Endothelial cell (in vitro differentiated cells): ENCODE measurements at regions not wholly inside any gene's neighbourhood (a gene's known extent, or its start where the extent isn't known, plus 50 kb on each side); places are given as distances from the start of the nearest gene placed in this dataset.

Experiments
- DNase-seq: peaks from one replicate; pipeline ENCODE4 v3.0.0; 2021; ENCODE audit warnings: low spot score
- H3K27ac Mint-ChIP-seq: one replicate; pipeline ENCODE4 v1.8.0; 2021; ENCODE audit warnings: mixed read lengths, inconsistent platforms; ENCODE audit not compliant: unreplicated experiment
- H3K27me3 Mint-ChIP-seq: one replicate; pipeline ENCODE4 v1.8.0; 2021; ENCODE audit warnings: mild to moderate bottlenecking, moderate library complexity, mixed read lengths, inconsistent platforms; ENCODE audit not compliant: unreplicated experiment
- H3K36me3 Mint-ChIP-seq: one replicate; pipeline ENCODE4 v1.8.0; 2021; ENCODE audit warnings: mild to moderate bottlenecking, low read depth, mixed read lengths, inconsistent platforms; ENCODE audit not compliant: unreplicated experiment
- H3K4me1 Mint-ChIP-seq: one replicate; pipeline ENCODE4 v1.8.0; 2021; ENCODE audit warnings: mild to moderate bottlenecking, mixed read lengths, inconsistent platforms; ENCODE audit not compliant: unreplicated experiment
- H3K4me3 Mint-ChIP-seq: one replicate; pipeline ENCODE4 v1.8.0; 2021; ENCODE audit warnings: mild to moderate bottlenecking, mixed read lengths, inconsistent platforms; ENCODE audit not compliant: unreplicated experiment
- H3K9me3 Mint-ChIP-seq: one replicate; pipeline ENCODE4 v1.8.0; 2021; ENCODE audit warnings: mixed read lengths, inconsistent platforms; ENCODE audit not compliant: unreplicated experiment
- TF ChIP-seq, protein P1 (sequence below): fragments of 200-600 bp; sonication (generic); IDR thresholded peaks from one replicate; pipeline ENCODE4 v1.5.0; 2021; ENCODE audit warnings: antibody characterized with exemption; ENCODE audit not compliant: unreplicated experiment

DNA sequence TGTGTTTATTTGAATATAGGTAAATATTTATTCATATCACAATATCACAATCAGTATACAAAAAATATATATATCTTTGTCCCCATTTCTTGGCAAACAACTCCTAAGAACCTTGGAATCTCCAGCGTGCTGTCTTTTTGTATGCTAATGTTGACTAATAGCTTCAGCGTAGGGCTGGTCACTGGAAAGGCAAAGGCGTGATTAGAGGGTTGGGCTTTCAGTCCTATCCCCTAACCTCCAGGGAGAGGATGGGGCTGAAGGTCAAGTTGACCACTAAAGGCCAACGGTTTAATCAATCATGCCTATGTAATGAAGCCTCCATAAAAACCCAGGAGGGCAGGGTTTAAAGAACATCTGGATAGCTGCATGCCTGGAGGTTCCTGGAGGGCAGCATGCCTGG lies 79.6 kb upstream of the BNC2 start:
- DNase-seq, result no peak
- Mint-ChIP-seq H3K9me3 (no peaks in the 10 kb centered on the region), H3K27ac (no peak overlapping the region), H3K27me3 (no peaks in the 10 kb centered on the region), H3K4me3 (no peak overlapping the region), H3K4me1 (no peaks in the 10 kb centered on the region), H3K36me3 (no peaks in the 10 kb centered on the region)
- TF ChIP-seq, protein P1, sequence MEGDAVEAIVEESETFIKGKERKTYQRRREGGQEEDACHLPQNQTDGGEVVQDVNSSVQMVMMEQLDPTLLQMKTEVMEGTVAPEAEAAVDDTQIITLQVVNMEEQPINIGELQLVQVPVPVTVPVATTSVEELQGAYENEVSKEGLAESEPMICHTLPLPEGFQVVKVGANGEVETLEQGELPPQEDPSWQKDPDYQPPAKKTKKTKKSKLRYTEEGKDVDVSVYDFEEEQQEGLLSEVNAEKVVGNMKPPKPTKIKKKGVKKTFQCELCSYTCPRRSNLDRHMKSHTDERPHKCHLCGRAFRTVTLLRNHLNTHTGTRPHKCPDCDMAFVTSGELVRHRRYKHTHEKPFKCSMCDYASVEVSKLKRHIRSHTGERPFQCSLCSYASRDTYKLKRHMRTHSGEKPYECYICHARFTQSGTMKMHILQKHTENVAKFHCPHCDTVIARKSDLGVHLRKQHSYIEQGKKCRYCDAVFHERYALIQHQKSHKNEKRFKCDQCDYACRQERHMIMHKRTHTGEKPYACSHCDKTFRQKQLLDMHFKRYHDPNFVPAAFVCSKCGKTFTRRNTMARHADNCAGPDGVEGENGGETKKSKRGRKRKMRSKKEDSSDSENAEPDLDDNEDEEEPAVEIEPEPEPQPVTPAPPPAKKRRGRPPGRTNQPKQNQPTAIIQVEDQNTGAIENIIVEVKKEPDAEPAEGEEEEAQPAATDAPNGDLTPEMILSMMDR, result no peak

DNA sequence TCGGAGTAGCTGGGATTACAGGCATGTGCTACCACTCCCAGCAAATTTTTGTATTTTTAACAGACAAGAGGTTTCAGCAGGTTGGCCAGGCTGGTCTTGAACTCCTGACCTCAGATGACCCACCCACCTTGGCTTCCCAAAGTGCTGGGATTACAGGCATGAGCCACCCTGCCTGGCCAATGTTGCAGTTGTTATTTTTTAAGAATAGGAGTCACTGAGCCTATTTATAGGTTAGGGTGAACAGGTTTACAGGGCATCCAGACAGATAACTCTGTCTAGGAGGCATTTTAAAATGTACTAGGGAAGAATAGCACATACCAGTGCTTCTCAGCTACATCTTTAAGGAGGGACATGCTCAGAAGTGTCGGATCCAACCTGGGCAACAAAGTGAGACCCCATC lies 60.1 kb upstream of the BNC2 start:
- TF ChIP-seq, protein P1, result no peak
- no peaks in the 10 kb centered on the region for H3K36me3 Mint-ChIP-seq
- no peak overlapping the region for H3K4me3 Mint-ChIP-seq

DNA sequence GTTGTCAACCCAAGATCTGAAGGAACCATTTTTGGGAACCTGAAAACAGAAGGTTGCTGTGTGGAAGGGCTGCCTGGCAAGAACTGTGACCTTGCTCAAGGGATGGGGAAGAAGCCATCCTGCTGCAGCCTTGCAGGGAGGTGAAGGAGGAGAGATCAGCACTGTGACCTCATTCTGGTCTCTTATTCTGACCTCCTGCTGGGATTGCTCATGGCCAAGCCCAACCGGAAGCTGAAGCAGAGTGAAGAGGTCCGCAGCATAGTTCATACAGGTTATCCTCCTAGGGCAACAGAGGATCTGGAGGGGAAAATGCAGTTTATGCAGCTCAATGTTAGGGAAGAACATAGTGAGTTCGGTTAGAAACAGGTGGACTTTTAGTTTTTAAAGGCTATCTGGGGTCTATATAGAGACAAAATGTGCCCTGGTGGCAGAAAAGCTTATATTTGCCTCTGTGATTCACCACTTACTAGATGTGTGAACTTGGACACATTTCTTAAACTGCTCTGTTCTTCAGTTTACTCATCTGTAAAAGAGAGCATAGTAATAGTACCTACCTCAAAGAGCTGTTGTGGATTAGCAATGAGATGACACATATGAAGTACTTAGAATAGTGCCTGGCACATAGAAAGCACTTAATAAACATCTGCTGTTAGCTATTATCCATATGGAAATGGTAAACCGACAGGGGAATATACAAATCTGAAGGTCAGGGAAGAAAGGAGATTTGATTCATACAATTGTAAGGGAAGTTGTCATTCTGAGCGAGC lies 57.9 kb upstream of the BNC2 start:
- Mint-ChIP-seq H3K9me3 (no peaks in the 10 kb centered on the region), H3K27ac (no peak overlapping the region)
- no peak for DNase-seq

More for the DNA sequence above, 60.1 kb upstream of the BNC2 start:
- H3K27ac Mint-ChIP-seq, result no peak overlapping the region
- DNase-seq, result no peak
- no peaks in the 10 kb centered on the region for H3K4me1 Mint-ChIP-seq
- peaks cover 3% of the 10 kb centered on the region for H3K27me3 Mint-ChIP-seq
- no peaks in the 10 kb centered on the region for H3K9me3 Mint-ChIP-seq

DNA sequence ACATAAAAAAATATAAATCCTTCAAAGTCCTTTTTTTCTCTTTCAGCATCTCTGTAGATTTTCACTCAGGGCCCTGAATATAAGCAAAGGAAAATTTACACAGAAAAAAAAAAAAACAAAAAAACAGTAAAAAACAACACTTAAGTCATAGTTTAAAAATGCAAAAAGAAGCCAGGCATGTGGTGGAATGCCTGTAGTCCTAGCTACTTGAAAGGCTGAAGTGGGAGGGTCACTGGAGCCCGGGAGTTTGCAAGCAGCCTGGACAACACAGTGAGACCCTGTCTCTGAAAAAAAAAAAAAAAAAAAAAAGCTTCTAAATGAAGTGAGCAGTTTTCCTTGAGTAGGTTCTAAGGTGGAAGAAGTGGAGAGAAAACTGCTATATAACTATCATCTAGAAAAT lies 55.0 kb upstream of the BNC2 start:
- no peak for DNase-seq
- Mint-ChIP-seq H3K4me3 (no peak overlapping the region), H3K27me3 (peaks cover 4% of the 10 kb centered on the region), H3K4me1 (no peaks in the 10 kb centered on the region), H3K36me3 (peaks cover 9% of the 10 kb centered on the region), H3K27ac (no peak overlapping the region), H3K9me3 (peaks cover 3% of the 10 kb centered on the region)
- TF ChIP-seq, protein P1, result no peak

More for the DNA sequence above, 57.9 kb upstream of the BNC2 start:
- Mint-ChIP-seq H3K36me3 (peaks cover 6% of the 10 kb centered on the region), H3K27me3 (peaks cover 3% of the 10 kb centered on the region), H3K4me1 (no peaks in the 10 kb centered on the region), H3K4me3 (no peak overlapping the region)
- TF ChIP-seq, protein P1, result no peak

DNA sequence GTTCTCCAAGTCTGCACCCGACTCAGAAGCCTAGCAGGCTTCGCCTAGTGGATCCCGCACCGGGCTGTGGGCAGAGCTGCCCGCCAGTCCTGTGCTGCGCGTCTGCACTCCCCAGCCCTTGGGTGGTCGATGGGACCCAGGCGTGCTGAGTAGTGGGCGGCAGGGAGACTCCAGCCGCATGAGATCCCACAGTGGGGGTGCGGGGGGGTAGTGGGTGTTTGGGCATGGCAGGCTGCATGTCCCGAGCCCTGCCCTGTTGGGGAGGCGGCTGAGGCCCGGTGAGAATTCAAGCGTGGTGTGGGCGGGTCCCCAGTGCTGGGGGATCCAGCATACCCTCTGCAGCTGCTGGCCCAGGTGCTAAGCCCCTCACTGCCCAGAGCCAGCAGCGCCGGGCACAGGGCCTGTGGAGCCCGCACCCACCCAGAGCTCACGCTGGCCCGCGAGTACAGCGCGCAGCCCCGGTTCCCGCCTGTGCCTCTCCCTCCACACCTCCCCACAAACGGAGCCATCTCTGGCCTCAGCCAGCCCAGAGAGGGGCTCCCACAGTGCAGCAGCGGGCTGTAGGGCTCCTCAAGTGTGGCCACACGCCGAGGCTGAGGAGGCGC lies 53.9 kb upstream of the BNC2 start:
- Mint-ChIP-seq H3K9me3 (peaks cover 4% of the 10 kb centered on the region), H3K4me3 (no peak overlapping the region), H3K27me3 (peaks cover 7% of the 10 kb centered on the region), H3K4me1 (peaks cover 7% of the 10 kb centered on the region), H3K27ac (no peak overlapping the region), H3K36me3 (peaks cover 9% of the 10 kb centered on the region)
- TF ChIP-seq, protein P1, result no peak
- no peak for DNase-seq
